ENCODE measurements at regions not wholly inside any gene's neighbourhood (a gene's known extent, or its start where the extent isn't known, plus 50 kb on each side); places are given as distances from the start of the nearest gene placed in this dataset.

DNA sequence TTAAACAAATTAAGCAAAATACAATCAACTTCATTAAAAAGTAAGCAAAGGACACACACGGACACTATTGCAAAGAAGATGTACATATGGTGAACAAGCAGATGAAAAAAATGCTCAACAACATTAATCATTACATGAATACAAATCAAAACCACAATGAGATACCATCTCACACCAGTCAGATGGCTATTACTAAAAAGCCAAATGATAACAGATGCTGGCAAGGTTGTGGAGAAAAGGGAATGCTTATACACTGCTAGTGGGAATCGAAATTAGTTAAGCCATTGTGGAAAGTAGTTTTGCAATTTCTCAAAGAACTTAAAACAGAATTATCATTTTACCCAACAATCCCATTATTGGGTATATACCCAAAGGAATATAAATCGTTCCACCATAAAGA, 636.2 kb upstream of the ST8SIA4 start:
- no peak for TF ChIP-seq FOXJ3 (CRISPR knock-in tag; IDR thresholded peaks at IDR 0.05)
- TF ChIP-seq, protein P1, sequence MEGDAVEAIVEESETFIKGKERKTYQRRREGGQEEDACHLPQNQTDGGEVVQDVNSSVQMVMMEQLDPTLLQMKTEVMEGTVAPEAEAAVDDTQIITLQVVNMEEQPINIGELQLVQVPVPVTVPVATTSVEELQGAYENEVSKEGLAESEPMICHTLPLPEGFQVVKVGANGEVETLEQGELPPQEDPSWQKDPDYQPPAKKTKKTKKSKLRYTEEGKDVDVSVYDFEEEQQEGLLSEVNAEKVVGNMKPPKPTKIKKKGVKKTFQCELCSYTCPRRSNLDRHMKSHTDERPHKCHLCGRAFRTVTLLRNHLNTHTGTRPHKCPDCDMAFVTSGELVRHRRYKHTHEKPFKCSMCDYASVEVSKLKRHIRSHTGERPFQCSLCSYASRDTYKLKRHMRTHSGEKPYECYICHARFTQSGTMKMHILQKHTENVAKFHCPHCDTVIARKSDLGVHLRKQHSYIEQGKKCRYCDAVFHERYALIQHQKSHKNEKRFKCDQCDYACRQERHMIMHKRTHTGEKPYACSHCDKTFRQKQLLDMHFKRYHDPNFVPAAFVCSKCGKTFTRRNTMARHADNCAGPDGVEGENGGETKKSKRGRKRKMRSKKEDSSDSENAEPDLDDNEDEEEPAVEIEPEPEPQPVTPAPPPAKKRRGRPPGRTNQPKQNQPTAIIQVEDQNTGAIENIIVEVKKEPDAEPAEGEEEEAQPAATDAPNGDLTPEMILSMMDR (IDR thresholded peaks at IDR 0.05) = no peak
- TF ChIP-seq, protein P2, sequence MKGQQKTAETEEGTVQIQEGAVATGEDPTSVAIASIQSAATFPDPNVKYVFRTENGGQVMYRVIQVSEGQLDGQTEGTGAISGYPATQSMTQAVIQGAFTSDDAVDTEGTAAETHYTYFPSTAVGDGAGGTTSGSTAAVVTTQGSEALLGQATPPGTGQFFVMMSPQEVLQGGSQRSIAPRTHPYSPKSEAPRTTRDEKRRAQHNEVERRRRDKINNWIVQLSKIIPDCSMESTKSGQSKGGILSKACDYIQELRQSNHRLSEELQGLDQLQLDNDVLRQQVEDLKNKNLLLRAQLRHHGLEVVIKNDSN (IDR thresholded peaks at IDR 0.05; ENCODE audit: borderline replicate concordance, low read depth) = no peak
- TF ChIP-seq RFX5 (IDR thresholded peaks at IDR 0.05; ENCODE audit: low read length) = no peak
- TF ChIP-seq, protein P3, sequence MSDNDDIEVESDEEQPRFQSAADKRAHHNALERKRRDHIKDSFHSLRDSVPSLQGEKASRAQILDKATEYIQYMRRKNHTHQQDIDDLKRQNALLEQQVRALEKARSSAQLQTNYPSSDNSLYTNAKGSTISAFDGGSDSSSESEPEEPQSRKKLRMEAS (IDR thresholded peaks at IDR 0.05; ENCODE audit: low read depth) = no peak
- no peak for TF ChIP-seq GABPA (IDR thresholded peaks at IDR 0.05; ENCODE audit: low read depth)
- no peak for TF ChIP-seq GATA2 (CRISPR knock-in tag; IDR thresholded peaks at IDR 0.05)
- no peak for TF ChIP-seq EP300 (IDR thresholded peaks at IDR 0.05; ENCODE audit: borderline replicate concordance in 1 of 2, low read depth in 1 of 2, low read length in 1 of 2)
- no peak for TF ChIP-seq SMC3 (IDR thresholded peaks at IDR 0.05; ENCODE audit: low read depth, low read length)
- no peak for TF ChIP-seq IRF3 (IDR thresholded peaks at IDR 0.05; ENCODE audit: low read depth, low read length)

All from SK-N-SH (cell line).